Transverse colon (tissue), 3 donors: ENCODE measurements at regions not wholly inside any gene's neighbourhood (a gene's known extent, or its start where the extent isn't known, plus 50 kb on each side); places are given as distances from the start of the nearest gene placed in this dataset.

Source experiments
- EP300 ChIP-seq: sonication (generic); formaldehyde crosslinking; IDR thresholded peaks from one replicate; pipeline ENCODE4 v1.6.1; 2017; ENCODE audit warnings: antibody characterized with exemption, low read depth
- POLR2A ChIP-seq: fragments of 450-650 bp; IDR thresholded peaks from one replicate; pipeline ENCODE4 v1.6.1; 2016; ENCODE audit warnings: antibody characterized with exemption, mild to moderate bottlenecking, moderate library complexity
- TF ChIP-seq, protein P1 (sequence below), 5 experiments: fragments of 200-600 bp in 3 of 5; fragments of 450-650 bp in 2 of 5; sonication (generic) in 3 of 5; IDR thresholded peaks; 1 replicate in 2 of 5; 2 replicates in 3 of 5; pipeline ENCODE4 v1.5.1; 2016 to 2017; ENCODE audit warnings: antibody characterized with exemption in 5 of 5, inconsistent platforms in 3 of 5, mild to moderate bottlenecking in 2 of 5, moderate library complexity in 1 of 5

- TF ChIP-seq, protein P1, sequence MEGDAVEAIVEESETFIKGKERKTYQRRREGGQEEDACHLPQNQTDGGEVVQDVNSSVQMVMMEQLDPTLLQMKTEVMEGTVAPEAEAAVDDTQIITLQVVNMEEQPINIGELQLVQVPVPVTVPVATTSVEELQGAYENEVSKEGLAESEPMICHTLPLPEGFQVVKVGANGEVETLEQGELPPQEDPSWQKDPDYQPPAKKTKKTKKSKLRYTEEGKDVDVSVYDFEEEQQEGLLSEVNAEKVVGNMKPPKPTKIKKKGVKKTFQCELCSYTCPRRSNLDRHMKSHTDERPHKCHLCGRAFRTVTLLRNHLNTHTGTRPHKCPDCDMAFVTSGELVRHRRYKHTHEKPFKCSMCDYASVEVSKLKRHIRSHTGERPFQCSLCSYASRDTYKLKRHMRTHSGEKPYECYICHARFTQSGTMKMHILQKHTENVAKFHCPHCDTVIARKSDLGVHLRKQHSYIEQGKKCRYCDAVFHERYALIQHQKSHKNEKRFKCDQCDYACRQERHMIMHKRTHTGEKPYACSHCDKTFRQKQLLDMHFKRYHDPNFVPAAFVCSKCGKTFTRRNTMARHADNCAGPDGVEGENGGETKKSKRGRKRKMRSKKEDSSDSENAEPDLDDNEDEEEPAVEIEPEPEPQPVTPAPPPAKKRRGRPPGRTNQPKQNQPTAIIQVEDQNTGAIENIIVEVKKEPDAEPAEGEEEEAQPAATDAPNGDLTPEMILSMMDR (IDR thresholded peaks at IDR 0.05): no peak
- TF ChIP-seq POLR2A (no peak), EP300 (no peak)
These were observed 127.8 kb upstream of the PMFBP1 start for GRCh38 chr16:72299684-72300243.
